ENCODE measurements at regions not wholly inside any gene's neighbourhood (a gene's known extent, or its start where the extent isn't known, plus 50 kb on each side); places are given as distances from the start of the nearest gene placed in this dataset.

- Mint-ChIP-seq H3K36me3 (ENCODE audit: insufficient read depth) (peaks cover 2% of the 10 kb centered on the region), H3K27ac (ENCODE audit: low read depth) (no peak overlapping the region), H3K9me3 (peaks cover 6% of the 10 kb centered on the region), H3K4me1 (no peaks in the 10 kb centered on the region), H3K27me3 (no peaks in the 10 kb centered on the region), H3K4me3 (no peak overlapping the region)
- ATAC-seq (replicated peaks; ENCODE audit: extremely low read depth, poor library complexity, severe bottlenecking) (no peak), DNase-seq (ENCODE audit: low spot score in 2 of 2) (no peak)
Measured at GRCh38 chr10:105658696-105659095, 1017.6 kb downstream of the SORCS3 start.

GRCh38 chr10:105656856-105657255 is 1015.8 kb downstream of the SORCS3 start:
- peaks cover 2% of the 10 kb centered on the region for H3K36me3 Mint-ChIP-seq (ENCODE audit: insufficient read depth)
- H3K4me1 Mint-ChIP-seq, result no peaks in the 10 kb centered on the region
- H3K9me3 Mint-ChIP-seq, result peaks cover 6% of the 10 kb centered on the region
- H3K27me3 Mint-ChIP-seq, result no peaks in the 10 kb centered on the region
- no peak overlapping the region for H3K27ac Mint-ChIP-seq (ENCODE audit: low read depth)
- ATAC-seq (replicated peaks; ENCODE audit: extremely low read depth, poor library complexity, severe bottlenecking) (no peak), DNase-seq (ENCODE audit: low spot score in 2 of 2) (no peak)
- H3K4me3 Mint-ChIP-seq, result no peak overlapping the region

- no peak for ATAC-seq (replicated peaks; ENCODE audit: extremely low read depth, poor library complexity, severe bottlenecking)
- Mint-ChIP-seq H3K4me1 (no peaks in the 10 kb centered on the region), H3K36me3 (ENCODE audit: insufficient read depth) (peaks cover under 1% of the 10 kb centered on the region), H3K9me3 (peaks cover 15% of the 10 kb centered on the region), H3K27ac (ENCODE audit: low read depth) (no peak overlapping the region), H3K27me3 (no peaks in the 10 kb centered on the region), H3K4me3 (no peak overlapping the region)
- DNase-seq (ENCODE audit: low spot score in 2 of 2), result no peak
Measured at GRCh38 chr10:105650306-105650705, 1009.2 kb downstream of the SORCS3 start.

- Mint-ChIP-seq H3K27ac (ENCODE audit: low read depth) (no peak overlapping the region), H3K36me3 (ENCODE audit: insufficient read depth) (no peaks in the 10 kb centered on the region), H3K4me3 (no peak overlapping the region), H3K9me3 (peaks cover 13% of the 10 kb centered on the region), H3K27me3 (no peaks in the 10 kb centered on the region), H3K4me1 (no peaks in the 10 kb centered on the region)
- ATAC-seq (replicated peaks; ENCODE audit: extremely low read depth, poor library complexity, severe bottlenecking) (no peak), DNase-seq (ENCODE audit: low spot score in 2 of 2) (no peak)
Measured at GRCh38 chr10:105647354-105647753, 1006.3 kb downstream of the SORCS3 start.

- Mint-ChIP-seq H3K27ac (ENCODE audit: low read depth) (no peak overlapping the region), H3K36me3 (ENCODE audit: insufficient read depth) (no peaks in the 10 kb centered on the region), H3K27me3 (no peaks in the 10 kb centered on the region), H3K4me1 (no peaks in the 10 kb centered on the region), H3K9me3 (peaks cover 9% of the 10 kb centered on the region), H3K4me3 (no peak overlapping the region)
- ATAC-seq (replicated peaks; ENCODE audit: extremely low read depth, poor library complexity, severe bottlenecking) (no peak), DNase-seq (ENCODE audit: low spot score in 2 of 2) (no peak)
Measured at GRCh38 chr10:105644978-105645377, 1003.9 kb downstream of the SORCS3 start.

- Mint-ChIP-seq H3K27me3 (no peaks in the 10 kb centered on the region), H3K4me1 (no peaks in the 10 kb centered on the region), H3K9me3 (peaks cover 7% of the 10 kb centered on the region), H3K36me3 (ENCODE audit: insufficient read depth) (no peaks in the 10 kb centered on the region), H3K4me3 (no peak overlapping the region), H3K27ac (ENCODE audit: low read depth) (no peak overlapping the region)
- DNase-seq (ENCODE audit: low spot score in 2 of 2), result no peak
- no peak for ATAC-seq (replicated peaks; ENCODE audit: extremely low read depth, poor library complexity, severe bottlenecking)
Measured at GRCh38 chr10:105644559-105644958, 1003.5 kb downstream of the SORCS3 start.

GRCh38 chr10:105644091-105644490 is 1003.0 kb downstream of the SORCS3 start:
- Mint-ChIP-seq H3K4me3 (no peak overlapping the region), H3K4me1 (no peaks in the 10 kb centered on the region), H3K36me3 (ENCODE audit: insufficient read depth) (no peaks in the 10 kb centered on the region), H3K27me3 (no peaks in the 10 kb centered on the region), H3K9me3 (peaks cover 7% of the 10 kb centered on the region), H3K27ac (ENCODE audit: low read depth) (no peak overlapping the region)
- ATAC-seq (replicated peaks; ENCODE audit: extremely low read depth, poor library complexity, severe bottlenecking) (no peak), DNase-seq (ENCODE audit: low spot score in 2 of 2) (no peak)

- Mint-ChIP-seq H3K27ac (ENCODE audit: low read depth) (no peak overlapping the region), H3K27me3 (no peaks in the 10 kb centered on the region), H3K4me1 (no peaks in the 10 kb centered on the region), H3K9me3 (peaks cover 7% of the 10 kb centered on the region), H3K4me3 (no peak overlapping the region), H3K36me3 (ENCODE audit: insufficient read depth) (no peaks in the 10 kb centered on the region)
- no peak for DNase-seq (ENCODE audit: low spot score in 2 of 2)
- ATAC-seq (replicated peaks; ENCODE audit: extremely low read depth, poor library complexity, severe bottlenecking), result no peak
Measured at GRCh38 chr10:105643660-105644059, 1002.6 kb downstream of the SORCS3 start.

GRCh38 chr10:105634281-105634680 is 993.2 kb downstream of the SORCS3 start:
- no peak for ATAC-seq (replicated peaks; ENCODE audit: extremely low read depth, poor library complexity, severe bottlenecking)
- H3K9me3 Mint-ChIP-seq, result peaks cover 6% of the 10 kb centered on the region
- H3K27me3 Mint-ChIP-seq, result no peaks in the 10 kb centered on the region
- no peaks in the 10 kb centered on the region for H3K4me1 Mint-ChIP-seq
- no peaks in the 10 kb centered on the region for H3K36me3 Mint-ChIP-seq (ENCODE audit: insufficient read depth)
- no peak for DNase-seq (ENCODE audit: low spot score in 2 of 2)
- no peak overlapping the region for H3K27ac Mint-ChIP-seq (ENCODE audit: low read depth)
- no peak overlapping the region for H3K4me3 Mint-ChIP-seq

GRCh38 chr10:105615715-105616365 is 974.8 kb downstream of the SORCS3 start:
- Mint-ChIP-seq H3K36me3 (ENCODE audit: insufficient read depth) (no peaks in the 10 kb centered on the region), H3K4me1 (no peaks in the 10 kb centered on the region), H3K27me3 (no peaks in the 10 kb centered on the region), H3K9me3 (peaks cover 12% of the 10 kb centered on the region), H3K27ac (ENCODE audit: low read depth) (no peak overlapping the region), H3K4me3 (no peak overlapping the region)
- no peak for DNase-seq (ENCODE audit: low spot score in 2 of 2)
- ATAC-seq (replicated peaks; ENCODE audit: extremely low read depth, poor library complexity, severe bottlenecking), result no peak

GRCh38 chr10:105611244-105611798 is 970.2 kb downstream of the SORCS3 start:
- no peaks in the 10 kb centered on the region for H3K4me1 Mint-ChIP-seq
- ATAC-seq (replicated peaks; ENCODE audit: extremely low read depth, poor library complexity, severe bottlenecking) (no peak), DNase-seq (ENCODE audit: low spot score in 2 of 2) (no peak)
- no peak overlapping the region for H3K27ac Mint-ChIP-seq (ENCODE audit: low read depth)
- peaks cover 2% of the 10 kb centered on the region for H3K36me3 Mint-ChIP-seq (ENCODE audit: insufficient read depth)
- no peaks in the 10 kb centered on the region for H3K27me3 Mint-ChIP-seq
- no peak overlapping the region for H3K4me3 Mint-ChIP-seq
- H3K9me3 Mint-ChIP-seq, result peaks cover 12% of the 10 kb centered on the region

GRCh38 chr10:105609451-105609850 is 968.4 kb downstream of the SORCS3 start:
- DNase-seq (ENCODE audit: low spot score in 2 of 2) (no peak), ATAC-seq (replicated peaks; ENCODE audit: extremely low read depth, poor library complexity, severe bottlenecking) (no peak)
- Mint-ChIP-seq H3K4me1 (no peaks in the 10 kb centered on the region), H3K27me3 (no peaks in the 10 kb centered on the region), H3K9me3 (peaks cover 12% of the 10 kb centered on the region), H3K27ac (ENCODE audit: low read depth) (no peak overlapping the region), H3K36me3 (ENCODE audit: insufficient read depth) (peaks cover 2% of the 10 kb centered on the region), H3K4me3 (no peak overlapping the region)

- Mint-ChIP-seq H3K36me3 (ENCODE audit: insufficient read depth) (peaks cover 2% of the 10 kb centered on the region), H3K4me1 (no peaks in the 10 kb centered on the region), H3K27me3 (no peaks in the 10 kb centered on the region), H3K4me3 (no peak overlapping the region), H3K9me3 (peaks cover 15% of the 10 kb centered on the region), H3K27ac (ENCODE audit: low read depth) (no peak overlapping the region)
- ATAC-seq (replicated peaks; ENCODE audit: extremely low read depth, poor library complexity, severe bottlenecking), result no peak
- no peak for DNase-seq (ENCODE audit: low spot score in 2 of 2)
Measured at GRCh38 chr10:105605918-105606317, 964.8 kb downstream of the SORCS3 start.

Data from central memory CD8-positive, alpha-beta T cell (primary cell).